OCI-LY3 (cell line): ENCODE measurements at regions not wholly inside any gene's neighbourhood (a gene's known extent, or its start where the extent isn't known, plus 50 kb on each side); places are given as distances from the start of the nearest gene placed in this dataset.

ENCODE experiments used
- H2AFZ ChIP-seq: fragments of 200-600, 300-600 bp; shearing (Covaris generic); 2 replicates; pipeline ENCODE4 v1.6.0; 2014; ENCODE audit warnings: antibody characterized with exemption, low read depth, low read length
- H3K27ac ChIP-seq: fragments of 200-600, 300-600 bp; sonication (generic); 2 replicates; pipeline ENCODE4 v1.5.1; 2014; ENCODE audit warnings: mild to moderate bottlenecking, low read length, moderate library complexity, mixed read lengths
- H3K27me3 ChIP-seq: fragments of 200-600, 300-600 bp; sonication (generic); 2 replicates; pipeline ENCODE4 v1.6.1; 2014; ENCODE audit warnings: low read depth, low read length, mixed read lengths
- H3K36me3 ChIP-seq: fragments of 200-600, 300-600 bp; sonication (generic); replicated peaks from 2 replicates; pipeline ENCODE3; 2014; ENCODE audit warnings: low read depth, low read length, mixed read lengths
- H3K4me1 ChIP-seq: fragments of 300-600, 200-600 bp; sonication (generic); 2 replicates; pipeline ENCODE4 v1.6.1; 2014; ENCODE audit warnings: low read length, mixed read lengths
- H3K4me2 ChIP-seq: fragments of 200-600, 300-600 bp; sonication (generic); 2 replicates; pipeline ENCODE4 v1.6.1; 2014; ENCODE audit warnings: low read length, mixed read lengths
- H3K4me3 ChIP-seq: fragments of 300-600, 200-600 bp; sonication (generic); 2 replicates; pipeline ENCODE4 v1.5.1; 2014; ENCODE audit warnings: antibody characterized with exemption, mild to moderate bottlenecking, low read length, moderate library complexity
- H3K79me2 ChIP-seq: fragments of 300-600, 200-600 bp; shearing (Covaris generic); 2 replicates; pipeline ENCODE4 v1.6.1; 2014; ENCODE audit warnings: mild to moderate bottlenecking, low read length, mixed read lengths
- H3K9ac ChIP-seq: fragments of 300-600, 200-600 bp; shearing (Covaris generic); 2 replicates; pipeline ENCODE4 v1.6.0; 2014; ENCODE audit warnings: mild to moderate bottlenecking, low read length, moderate library complexity
- H3K9me3 ChIP-seq: fragments of 200-600, 300-600 bp; shearing (Covaris generic); 2 replicates; pipeline ENCODE4 v1.6.1; 2014; ENCODE audit warnings: low read length, mixed read lengths; ENCODE audit not compliant: insufficient read depth
- H4K20me1 ChIP-seq: fragments of 200-600, 300-600 bp; sonication (generic); 2 replicates; pipeline ENCODE4 v1.6.1; 2016; ENCODE audit warnings: low read length, mixed read lengths; ENCODE audit not compliant: insufficient read depth
- EZH2phosphoT487 ChIP-seq: fragments of 200-600 bp; shearing (Covaris generic); IDR thresholded peaks from 2 replicates; pipeline ENCODE4 v1.6.1; 2018; ENCODE audit warnings: antibody characterized with exemption, mixed run types, low read depth
- TF ChIP-seq, protein P1 (sequence below): fragments of 200-600, 300-600 bp; sonication (generic); IDR thresholded peaks from 2 replicates; pipeline ENCODE4 v1.5.1; 2014; ENCODE audit warnings: antibody characterized with exemption, low read length, low read depth

DNA sequence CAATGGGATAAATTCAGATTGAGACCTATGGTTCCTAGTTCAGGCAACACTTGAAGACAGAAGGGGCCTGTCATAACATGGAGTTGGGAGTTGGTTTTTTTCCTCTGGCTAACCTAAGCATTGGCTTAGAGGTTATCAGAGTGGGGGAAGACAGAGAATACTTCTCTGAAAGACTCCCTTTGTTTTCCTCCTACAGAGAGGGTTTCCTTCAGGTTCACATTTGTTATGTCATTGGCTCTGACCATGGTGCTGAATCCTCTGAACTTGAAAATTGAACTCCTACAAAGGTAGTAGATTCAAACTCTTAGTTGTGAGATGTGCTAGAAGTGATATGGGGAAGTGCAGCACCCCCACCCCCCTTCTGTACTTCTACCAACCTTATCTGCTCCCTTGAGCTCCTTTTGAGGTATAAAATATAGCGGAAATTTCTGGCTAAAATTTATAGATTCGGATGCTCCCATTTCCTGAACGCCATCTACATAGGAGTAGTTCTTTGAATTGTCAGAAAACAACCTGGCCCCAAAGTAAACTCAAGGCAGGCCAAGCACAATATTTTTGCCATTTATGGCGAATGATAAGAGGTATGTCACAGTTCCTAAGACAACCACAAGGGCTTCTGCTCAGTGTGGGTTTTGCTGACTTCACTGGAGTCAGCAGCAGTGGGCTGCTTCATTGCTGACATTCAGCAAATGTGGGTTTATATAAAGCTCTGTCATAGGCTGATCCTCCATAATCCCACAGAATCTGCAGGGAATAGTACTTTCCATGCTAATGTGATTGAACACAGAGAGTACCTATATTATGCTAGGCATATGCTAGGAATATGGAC is 131.6 kb upstream of the KLF14 start:
- Histone ChIP-seq H3K79me2 (peaks cover 4% of the 10 kb centered on the region), H3K27ac (no peak overlapping the region), H3K4me2 (no peak overlapping the region), H2AFZ (no peak overlapping the region), H3K4me3 (no peak overlapping the region), H3K36me3 (peaks cover 85% of the 10 kb centered on the region), H3K4me1 (peaks cover 2% of the 10 kb centered on the region), H3K9ac (no peak overlapping the region), H4K20me1 (peaks cover 36% of the 10 kb centered on the region), H3K27me3 (no peaks in the 10 kb centered on the region), H3K9me3 (no peaks in the 10 kb centered on the region)
- TF ChIP-seq, protein P1, sequence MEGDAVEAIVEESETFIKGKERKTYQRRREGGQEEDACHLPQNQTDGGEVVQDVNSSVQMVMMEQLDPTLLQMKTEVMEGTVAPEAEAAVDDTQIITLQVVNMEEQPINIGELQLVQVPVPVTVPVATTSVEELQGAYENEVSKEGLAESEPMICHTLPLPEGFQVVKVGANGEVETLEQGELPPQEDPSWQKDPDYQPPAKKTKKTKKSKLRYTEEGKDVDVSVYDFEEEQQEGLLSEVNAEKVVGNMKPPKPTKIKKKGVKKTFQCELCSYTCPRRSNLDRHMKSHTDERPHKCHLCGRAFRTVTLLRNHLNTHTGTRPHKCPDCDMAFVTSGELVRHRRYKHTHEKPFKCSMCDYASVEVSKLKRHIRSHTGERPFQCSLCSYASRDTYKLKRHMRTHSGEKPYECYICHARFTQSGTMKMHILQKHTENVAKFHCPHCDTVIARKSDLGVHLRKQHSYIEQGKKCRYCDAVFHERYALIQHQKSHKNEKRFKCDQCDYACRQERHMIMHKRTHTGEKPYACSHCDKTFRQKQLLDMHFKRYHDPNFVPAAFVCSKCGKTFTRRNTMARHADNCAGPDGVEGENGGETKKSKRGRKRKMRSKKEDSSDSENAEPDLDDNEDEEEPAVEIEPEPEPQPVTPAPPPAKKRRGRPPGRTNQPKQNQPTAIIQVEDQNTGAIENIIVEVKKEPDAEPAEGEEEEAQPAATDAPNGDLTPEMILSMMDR = no peak

DNA sequence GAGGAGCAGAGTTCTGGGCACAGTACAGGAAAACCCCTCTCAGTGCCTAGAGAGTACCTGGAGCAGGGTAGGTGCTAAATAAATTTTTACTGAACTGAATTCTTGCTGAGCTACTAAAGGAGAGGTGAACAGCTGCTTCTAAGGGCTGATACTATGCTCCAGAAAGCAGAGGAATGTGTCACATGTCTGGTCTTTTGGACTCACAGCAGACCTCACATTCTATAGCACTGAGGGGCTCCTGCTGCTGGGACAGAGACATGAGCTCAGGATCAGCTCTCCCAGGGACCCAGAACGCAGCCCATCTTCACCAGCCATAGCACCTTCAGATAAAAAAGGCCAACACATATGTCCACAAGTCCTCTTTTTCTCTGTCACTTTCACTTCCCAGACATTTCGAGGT is 133.0 kb upstream of the KLF14 start:
- H3K36me3 ChIP-seq = peaks cover 88% of the 10 kb centered on the region
- H3K4me3 ChIP-seq = no peak overlapping the region
- H4K20me1 ChIP-seq = peaks cover 39% of the 10 kb centered on the region
- H3K27me3 ChIP-seq = no peaks in the 10 kb centered on the region
- no peak overlapping the region for H3K4me2 ChIP-seq
- H3K9me3 ChIP-seq = no peaks in the 10 kb centered on the region
- peaks cover 4% of the 10 kb centered on the region for H3K4me1 ChIP-seq
- no peak overlapping the region for H3K27ac ChIP-seq
- H3K9ac ChIP-seq = no peak overlapping the region
- no peak for TF ChIP-seq EZH2phosphoT487
- TF ChIP-seq, protein P1 = no peak
- H3K79me2 ChIP-seq = peaks cover 4% of the 10 kb centered on the region
- no peak overlapping the region for H2AFZ ChIP-seq

GRCh38 chr7:130867581-130868136 is 133.7 kb upstream of the KLF14 start:
- H3K4me2 ChIP-seq = no peak overlapping the region
- H2AFZ ChIP-seq = no peak overlapping the region
- H3K4me1 ChIP-seq = peaks cover 4% of the 10 kb centered on the region
- H3K27ac ChIP-seq = no peak overlapping the region
- H3K4me3 ChIP-seq = no peak overlapping the region
- peaks cover 7% of the 10 kb centered on the region for H3K79me2 ChIP-seq
- no peak for TF ChIP-seq EZH2phosphoT487
- TF ChIP-seq, protein P1 = no peak
- H4K20me1 ChIP-seq = peaks cover 44% of the 10 kb centered on the region
- H3K9ac ChIP-seq = no peak overlapping the region
- peaks cover 86% of the 10 kb centered on the region for H3K36me3 ChIP-seq
- H3K27me3 ChIP-seq = no peaks in the 10 kb centered on the region
- H3K9me3 ChIP-seq = no peaks in the 10 kb centered on the region

DNA sequence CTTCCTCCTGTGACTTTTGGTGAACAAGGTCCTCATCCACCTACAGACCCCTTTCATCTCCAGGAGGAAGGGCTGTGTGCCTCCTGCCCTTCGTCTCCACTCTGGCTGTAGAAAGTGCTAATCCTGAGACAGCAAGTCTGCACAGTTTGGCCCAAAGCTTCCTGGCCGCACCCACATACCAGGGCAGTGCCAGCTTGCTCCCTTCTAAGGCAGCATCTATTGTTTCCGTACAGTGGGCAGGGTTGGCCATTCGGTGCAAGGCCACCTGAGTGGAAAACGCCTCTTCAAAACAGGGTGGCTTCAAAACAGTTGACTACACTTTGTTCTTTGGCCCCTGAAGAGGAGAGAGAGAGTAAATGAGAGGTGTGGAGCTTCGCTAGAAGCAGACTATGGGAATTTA is 134.1 kb upstream of the KLF14 start:
- no peak overlapping the region for H2AFZ ChIP-seq
- TF ChIP-seq EZH2phosphoT487 = no peak
- TF ChIP-seq, protein P1 = no peak
- H3K79me2 ChIP-seq = peaks cover 8% of the 10 kb centered on the region
- H3K4me2 ChIP-seq = no peak overlapping the region
- H3K4me3 ChIP-seq = no peak overlapping the region
- peaks cover 4% of the 10 kb centered on the region for H3K4me1 ChIP-seq
- no peaks in the 10 kb centered on the region for H3K9me3 ChIP-seq
- H3K36me3 ChIP-seq = peaks cover 86% of the 10 kb centered on the region
- H3K27me3 ChIP-seq = no peaks in the 10 kb centered on the region
- H3K9ac ChIP-seq = no peak overlapping the region
- H4K20me1 ChIP-seq = peaks cover 48% of the 10 kb centered on the region
- H3K27ac ChIP-seq = no peak overlapping the region
